ENCODE measurements at regions not wholly inside any gene's neighbourhood (a gene's known extent, or its start where the extent isn't known, plus 50 kb on each side); places are given as distances from the start of the nearest gene placed in this dataset.

- TF ChIP-seq CTCF (conservative IDR thresholded peaks at IDR 0.05 in 1 of 2, IDR thresholded peaks at IDR 0.05 in 1 of 2; ENCODE audit: low read depth in 1 of 2, low read length in 2 of 2) (no peak), EZH2 (IDR thresholded peaks at IDR 0.05; ENCODE audit: low read length, missing control alignments) (no peak)
These were observed 52.1 kb upstream of the TMEM72 start for GRCh38 chr10:44858988-44859387.
